CD4-positive, alpha-beta T cell (primary cell): ENCODE measurements at regions not wholly inside any gene's neighbourhood (a gene's known extent, or its start where the extent isn't known, plus 50 kb on each side); places are given as distances from the start of the nearest gene placed in this dataset.

Experiments used
- ATAC-seq: fragments of 200-7000 bp; cut with Tn5 transposase; one replicate; pipeline ENCODE4 v1.10.0; 2022; ENCODE audit warnings: mild to moderate bottlenecking; ENCODE audit not compliant: poor library complexity
- CTCF ChIA-PET: fragments of 350-600 bp; sonication (Branson Sonifier 250); formaldehyde crosslinking; loops from one replicate; lab custom pipeline; 2021; ENCODE audit warnings: antibody characterized with exemption, inconsistent platforms; lab: Charles Lee
- POLR2A ChIA-PET: fragments of 350-600 bp; sonication (Branson Sonifier 250); formaldehyde crosslinking; loops from one replicate; lab custom pipeline; 2021; ENCODE audit warnings: antibody characterized with exemption, inconsistent platforms; lab: Charles Lee
- DNase-seq, 14 experiments: peaks; one replicate each; pipeline ENCODE4 v3.0.0-alpha.2; 2013 to 2020; ENCODE audit warnings: mixed read lengths in 2 of 14
- H3K27ac ChIP-seq, 2 donors: one replicate each; pipeline versions ENCODE4 v1.5.1 to v1.7.0; 2013; ENCODE audit warnings: low read length in 2 of 2, low read depth in 1 of 2, mild to moderate bottlenecking in 1 of 2
- H3K27me3 ChIP-seq, 2 experiments: 1 replicate in 1 of 2; 2 replicates in 1 of 2; pipeline versions ENCODE4 v1.6.1 to v1.7.0; 2013; ENCODE audit warnings: low read length in 2 of 2, control low read depth in 1 of 2, mild to moderate bottlenecking in 1 of 2, moderate library complexity in 1 of 2; ENCODE audit not compliant: insufficient read depth in 2 of 2, control insufficient read depth in 1 of 2
- H3K36me3 ChIP-seq: one replicate; pipeline ENCODE4 v1.6.1; 2013; ENCODE audit warnings: low read length, control low read depth; ENCODE audit not compliant: insufficient read depth
- H3K4me1 ChIP-seq: one replicate; pipeline ENCODE4 v1.6.1; 2013; ENCODE audit warnings: low read length, control low read depth; ENCODE audit not compliant: insufficient read depth
- H3K4me3 ChIP-seq: one replicate; pipeline ENCODE4 v1.5.1; 2013; ENCODE audit warnings: mild to moderate bottlenecking, low read length, moderate library complexity
- H3K9me3 ChIP-seq, 2 experiments: 1 replicate in 1 of 2; 2 replicates in 1 of 2; pipeline versions ENCODE4 v1.6.1 to v1.7.0; 2013; ENCODE audit warnings: low read length in 2 of 2, mild to moderate bottlenecking in 2 of 2, control low read depth in 1 of 2, moderate library complexity in 1 of 2; ENCODE audit not compliant: control insufficient read depth in 1 of 2, insufficient read depth in 1 of 2
- H3K27ac Mint-ChIP-seq: one replicate; pipeline ENCODE4 v1.8.0; 2020; ENCODE audit warnings: mixed read lengths
- H3K27me3 Mint-ChIP-seq: one replicate; pipeline ENCODE4 v1.8.0; 2021; ENCODE audit warnings: mixed read lengths
- H3K36me3 Mint-ChIP-seq: one replicate; pipeline ENCODE4 v1.8.0; 2021; ENCODE audit warnings: low read depth, mixed read lengths
- H3K4me1 Mint-ChIP-seq: one replicate; pipeline ENCODE4 v1.8.0; 2021; ENCODE audit warnings: low read depth, mixed read lengths
- H3K4me3 Mint-ChIP-seq: one replicate; pipeline ENCODE4 v1.8.0; 2020; ENCODE audit warnings: mild to moderate bottlenecking, mixed read lengths
- H3K9me3 Mint-ChIP-seq: one replicate; pipeline ENCODE4 v1.8.0; 2020; ENCODE audit warnings: mixed read lengths
- CTCF ChIP-seq: fragments of 200-600 bp; IDR thresholded peaks from one replicate; pipeline ENCODE4 v1.8.0; 2022; ENCODE audit warnings: antibody characterized with exemption, mild to moderate bottlenecking
- intact Hi-C, 2 experiments: fragments of 100-400 bp; cut with DNase I in 1 of 2; cut with micrococcal nuclease in 1 of 2; formaldehyde crosslinking; loops; one replicate each; pipeline versions ENCODE4 v1.15.1 to v1.9.0; 2023 to 2025; cut with DNase I, micrococcal nuclease

- ChIA-PET CTCF (interaction anchor here (1.1 kb wide), 1 partner anchor 9 kb away, joined by 3 read pairs; no protein-coding TSS in a partner anchor), POLR2A (interaction anchor here (1.1 to 1.9 kb wide), 3 partner anchors 9 to 331 kb away, joined by 4 to 13 read pairs (median 10); partner anchors contain the start of gene MAF)
- no peak for TF ChIP-seq CTCF
- Mint-ChIP-seq H3K4me3 (peak overlapping the region; percentile 62), H3K9me3 (no peaks in the 10 kb centered on the region), H3K36me3 (no peaks in the 10 kb centered on the region), H3K27me3 (peaks cover 40% of the 10 kb centered on the region), H3K4me1 (peaks cover 72% of the 10 kb centered on the region), H3K27ac (peak overlapping the region; percentile 35)
- no peaks in the 10 kb centered on the region for H3K36me3 ChIP-seq
- H3K4me3 ChIP-seq, result no peak overlapping the region
- DNase-seq, result no peak
- intact Hi-C loops, result loop anchor here in 1 of 2 experiments (5.0 kb wide), 1 partner anchor 1168 kb away; no protein-coding TSS in a partner anchor
- no peaks in the 10 kb centered on the region for H3K9me3 ChIP-seq
- no peak for ATAC-seq
- H3K4me1 ChIP-seq, result peaks cover 69% of the 10 kb centered on the region
- no peak overlapping the region for H3K27ac ChIP-seq
- no peaks in the 10 kb centered on the region for H3K27me3 ChIP-seq
Measured at GRCh38 chr16:79270011-79270410, 330.5 kb downstream of the MAF start.

- intact Hi-C loops, result no loop called here
- DNase-seq (peak in 7 of 14 experiments; percentile 10 to 71 (median 47)), ATAC-seq (peak; percentile 18)
- POLR2A ChIA-PET, result interaction anchor here (1.1 to 1.9 kb wide), 4 partner anchors 10 to 331 kb away, joined by 4 to 13 read pairs (median 8); partner anchors contain the start of gene MAF
- no peaks in the 10 kb centered on the region for H3K36me3 ChIP-seq
- no peaks in the 10 kb centered on the region for H3K36me3 Mint-ChIP-seq
- peaks cover 43% of the 10 kb centered on the region for H3K27me3 Mint-ChIP-seq
- no peaks in the 10 kb centered on the region for H3K9me3 ChIP-seq
- H3K9me3 Mint-ChIP-seq, result no peaks in the 10 kb centered on the region
- peaks cover 72% of the 10 kb centered on the region for H3K4me1 Mint-ChIP-seq
- peak overlapping the region; percentile 62 for H3K4me3 Mint-ChIP-seq
- H3K4me3 ChIP-seq, result peak overlapping the region; percentile 13
- H3K4me1 ChIP-seq, result peaks cover 69% of the 10 kb centered on the region
- H3K27me3 ChIP-seq, result no peaks in the 10 kb centered on the region
- peak overlapping the region in 1 of 2 donors; percentile 21 for H3K27ac ChIP-seq
- peak overlapping the region; percentile 35 for H3K27ac Mint-ChIP-seq
- CTCF ChIA-PET, result interaction anchor here (1.1 kb wide), 1 partner anchor 8 kb away, joined by 3 read pairs; no protein-coding TSS in a partner anchor
- no peak for TF ChIP-seq CTCF
Measured at GRCh38 chr16:79269211-79269863, 331.2 kb downstream of the MAF start.

- ATAC-seq (no peak), DNase-seq (peak in 2 of 14 experiments; percentile 30 to 34)
- CTCF ChIA-PET, result no interaction called here
Measured at GRCh38 chr16:79267781-79268180, 332.8 kb downstream of the MAF start.

More at GRCh38 chr16:79267781-79268180, 332.8 kb downstream of the MAF start:
- intact Hi-C loops, result no loop called here
- Histone ChIP-seq H3K9me3 (no peaks in the 10 kb centered on the region), H3K36me3 (no peaks in the 10 kb centered on the region), H3K4me3 (no peak overlapping the region), H3K4me1 (peaks cover 61% of the 10 kb centered on the region), H3K27ac (no peak overlapping the region), H3K27me3 (no peaks in the 10 kb centered on the region)
- POLR2A ChIA-PET, result interaction anchor here (1.9 kb wide), 1 partner anchor 15 kb away, joined by 5 read pairs; no protein-coding TSS in a partner anchor
- H3K36me3 Mint-ChIP-seq, result no peaks in the 10 kb centered on the region
- H3K4me3 Mint-ChIP-seq, result peak overlapping the region; percentile 25
- H3K27ac Mint-ChIP-seq, result no peak overlapping the region
- peaks cover 62% of the 10 kb centered on the region for H3K4me1 Mint-ChIP-seq
- no peaks in the 10 kb centered on the region for H3K9me3 Mint-ChIP-seq
- TF ChIP-seq CTCF, result no peak
- peaks cover 53% of the 10 kb centered on the region for H3K27me3 Mint-ChIP-seq
